ENCODE measurements at regions not wholly inside any gene's neighbourhood (a gene's known extent, or its start where the extent isn't known, plus 50 kb on each side); places are given as distances from the start of the nearest gene placed in this dataset.

DNA sequence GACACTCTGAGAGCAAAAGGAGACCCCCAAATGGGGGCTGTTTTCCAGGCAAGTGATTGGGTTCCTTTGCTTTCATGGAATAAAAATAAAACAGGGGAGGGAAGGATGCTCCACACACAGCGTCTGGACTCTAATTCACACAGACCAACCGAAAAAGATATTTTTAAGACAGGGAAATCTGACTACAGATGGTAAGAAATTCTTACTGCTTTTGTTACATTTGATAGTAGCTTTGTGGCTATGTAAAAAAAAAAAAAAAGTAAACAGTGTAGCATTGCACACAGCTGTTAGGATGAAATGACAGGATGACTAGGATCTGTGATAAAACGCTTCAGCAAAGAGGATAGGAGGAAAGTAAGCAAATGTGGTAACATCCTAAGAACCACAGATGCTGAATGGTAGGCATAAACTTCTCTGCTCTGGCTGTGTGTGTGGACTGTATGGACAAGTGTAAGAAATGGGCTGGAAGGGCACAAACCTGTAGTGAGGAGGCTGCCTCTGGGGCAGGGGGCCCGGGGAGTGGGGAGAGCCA, 207.6 kb downstream of the ANAPC1 start:
- POLR2A ChIA-PET (ENCODE audit: partially characterized antibody): no interaction called here
- no peak for TF ChIP-seq RXRA (IDR thresholded peaks at IDR 0.05; ENCODE audit: insufficient read depth, low read depth, low read length)
- no peak for TF ChIP-seq NRF1 (IDR thresholded peaks at IDR 0.05; ENCODE audit: low read depth, low read length)
- Histone ChIP-seq H3K9me3 (ENCODE audit: insufficient read depth in 2 of 2, low read depth in 1 of 2, low read length in 1 of 2) (peaks cover 5 to 11% of the 10 kb centered on the region in 2 experiments; a peak in 2 of 4 replicates), H3K56ac (replicated peaks; ENCODE audit: insufficient read length, low read depth, low read length) (no peak overlapping the region), H2BK20ac (ENCODE audit: low read length) (no peak overlapping the region), H3K23me2 (ENCODE audit: low read depth, low read length) (no peaks in the 10 kb centered on the region), H2BK12ac (ENCODE audit: low read depth, low read length) (no peak overlapping the region), H3K18ac (ENCODE audit: extremely low read depth, low read length) (no peak overlapping the region), H3K9ac (replicated peaks in 1 of 4; ENCODE audit: extremely low read depth in 1 of 4, low read depth in 3 of 4, low read length in 3 of 4) (no peak overlapping the region), H4K91ac (replicated peaks; ENCODE audit: insufficient read length, low read length) (no peak overlapping the region), H4K8ac (ENCODE audit: extremely low read depth, insufficient read depth, low read length) (no peak overlapping the region), H3K23ac (ENCODE audit: insufficient read length) (no peak overlapping the region), H3K36me3 (ENCODE audit: control insufficient read depth in 2 of 4, insufficient read depth in 4 of 4, low read length in 3 of 4) (no peaks in the 10 kb centered on the region), H3K27ac (ENCODE audit: low read depth, low read length) (no peak overlapping the region), H3K4me1 (replicated peaks in 1 of 4; ENCODE audit: control insufficient read depth in 3 of 4, insufficient read depth in 4 of 4, low read length in 3 of 4) (peaks cover 0 to 2% (median 2%) of the 10 kb centered on the region in 4 experiments; a peak in 5 of 7 replicates), H3K79me1 (ENCODE audit: low read depth, low read length) (no peaks in the 10 kb centered on the region), H4K5ac (ENCODE audit: insufficient read length, low read depth, low read length) (no peak overlapping the region), H3K14ac (ENCODE audit: insufficient read length) (no peak overlapping the region), H3K4me2 (ENCODE audit: insufficient read depth in 1 of 2, low read depth in 2 of 2, low read length in 2 of 2) (no peak overlapping the region), H2BK5ac (ENCODE audit: low read depth, low read length) (no peak overlapping the region), H2BK120ac (replicated peaks; ENCODE audit: low read depth, low read length) (no peak overlapping the region), H2AK5ac (ENCODE audit: low read depth, low read length) (no peak overlapping the region), H3K4ac (replicated peaks; ENCODE audit: insufficient read length, low read depth, low read length) (no peak overlapping the region), H3K79me2 (ENCODE audit: control insufficient read depth in 1 of 2, insufficient read depth in 2 of 2, low read length in 2 of 2) (no peaks in the 10 kb centered on the region), H2BK15ac (ENCODE audit: low read length) (no peak overlapping the region), H4K20me1 (replicated peaks in 1 of 2; ENCODE audit: control insufficient read depth in 1 of 2, insufficient read depth in 2 of 2, low read length in 2 of 2) (no peaks in the 10 kb centered on the region), H3K27me3 (replicated peaks in 1 of 4; ENCODE audit: control insufficient read depth in 3 of 4, extremely low read depth in 1 of 4, insufficient read depth in 3 of 4, low read length in 3 of 4) (no peaks in the 10 kb centered on the region), H3K4me3 (ENCODE audit: extremely low read depth in 1 of 4, insufficient read depth in 2 of 4, low read depth in 3 of 4, low read length in 4 of 4) (no peak overlapping the region), H2AFZ (ENCODE audit: low read length) (no peak overlapping the region)
- WGBS, 2 experiments (ENCODE audit: extremely low coverage in 1 of 2, insufficient coverage in 1 of 2, insufficient read length in 1 of 2, insufficient replicate concordance in 2 of 2, low coverage in 1 of 2, low lambda C conversion rate in 2 of 2, missing lambda C conversion rate in 1 of 2): 88% methylated on average over 4 of the region's 4 CpGs; no CpG with 5 or more reads in 1 of the 2 experiments
- no peak for DNase-seq (ENCODE audit: low read depth in 1 of 2, low spot score in 2 of 2)
- CTCF ChIA-PET (ENCODE audit: partially characterized antibody): interaction anchor here (1.2 to 2.2 kb wide), 3 partner anchors 16 to 559 kb away, joined by 3 to 6 read pairs (median 4); no protein-coding TSS in a partner anchor
- FAIRE-seq: no peak

All from H1 (cell line).